Astrocyte (in vitro differentiated cells and primary cell): ENCODE measurements at regions not wholly inside any gene's neighbourhood (a gene's known extent, or its start where the extent isn't known, plus 50 kb on each side); places are given as distances from the start of the nearest gene placed in this dataset.

Experiments used
- DNase-seq: peaks from one replicate; pipeline ENCODE4 v3.0.0-alpha.2; 2010; ENCODE audit warnings: low read depth
- FAIRE-seq: peaks from 2 replicates; lab custom pipeline; 2011; peaks lifted over from hg19 to GRCh38; lab: Jason Lieb, UNC
- H2AFZ ChIP-seq: 2 replicates; pipeline ENCODE4 v1.6.0; 2012; ENCODE audit warnings: low read depth, low read length, inconsistent platforms
- H3K27ac ChIP-seq: 2 replicates; pipeline ENCODE4 v1.5.1; 2011; ENCODE audit warnings: low read depth, low read length, inconsistent platforms
- H3K27me3 ChIP-seq: 2 replicates; pipeline ENCODE4 v1.6.0; 2011; ENCODE audit warnings: low read length, inconsistent platforms; ENCODE audit not compliant: insufficient read depth
- H3K36me3 ChIP-seq: 2 replicates; pipeline ENCODE4 v1.5.1; 2011; ENCODE audit warnings: low read length, inconsistent platforms; ENCODE audit not compliant: insufficient read depth
- H3K4me1 ChIP-seq: 2 replicates; pipeline ENCODE4 v1.5.1; 2011; ENCODE audit warnings: low read length, inconsistent platforms; ENCODE audit not compliant: insufficient read depth
- H3K4me2 ChIP-seq: 2 replicates; pipeline ENCODE4 v1.6.0; 2012; ENCODE audit warnings: low read length, inconsistent platforms
- H3K4me3 ChIP-seq: 2 replicates; pipeline ENCODE4 v1.5.1; 2011; ENCODE audit warnings: low read depth, mild to moderate bottlenecking, low read length, inconsistent platforms; ENCODE audit not compliant: insufficient read depth
- H3K79me2 ChIP-seq: 2 replicates; pipeline ENCODE4 v1.6.0; 2012; ENCODE audit warnings: mild to moderate bottlenecking, low read length, inconsistent platforms; ENCODE audit not compliant: insufficient read depth
- H3K9ac ChIP-seq: 2 replicates; pipeline ENCODE4 v1.6.0; 2012; ENCODE audit warnings: mild to moderate bottlenecking, low read length, inconsistent platforms
- H3K9me3 ChIP-seq: 2 replicates; pipeline ENCODE4 v1.5.1; 2012; ENCODE audit warnings: low read depth, mild to moderate bottlenecking, low read length, inconsistent platforms; ENCODE audit not compliant: insufficient read depth
- H4K20me1 ChIP-seq: 2 replicates; pipeline ENCODE4 v1.6.0; 2012; ENCODE audit warnings: low read length, inconsistent platforms; ENCODE audit not compliant: insufficient read depth
- H3K27ac Mint-ChIP-seq: one replicate; pipeline ENCODE4 v1.8.0; 2021; ENCODE audit warnings: mild to moderate bottlenecking, mixed read lengths; ENCODE audit not compliant: unreplicated experiment
- H3K27me3 Mint-ChIP-seq: one replicate; pipeline ENCODE4 v1.8.0; 2021; ENCODE audit warnings: low read depth, mixed read lengths; ENCODE audit not compliant: unreplicated experiment
- H3K36me3 Mint-ChIP-seq: one replicate; pipeline ENCODE4 v1.8.0; 2021; ENCODE audit warnings: low read depth, mixed read lengths; ENCODE audit not compliant: unreplicated experiment
- H3K4me1 Mint-ChIP-seq: one replicate; pipeline ENCODE4 v1.8.0; 2021; ENCODE audit warnings: low read depth, mixed read lengths; ENCODE audit not compliant: unreplicated experiment
- H3K4me3 Mint-ChIP-seq: one replicate; pipeline ENCODE4 v1.8.0; 2021; ENCODE audit warnings: mild to moderate bottlenecking, moderate library complexity, mixed read lengths; ENCODE audit not compliant: unreplicated experiment
- H3K9me3 Mint-ChIP-seq: one replicate; pipeline ENCODE4 v1.8.0; 2021; ENCODE audit warnings: mild to moderate bottlenecking, mixed read lengths; ENCODE audit not compliant: unreplicated experiment
- CTCF ChIP-seq: IDR thresholded peaks from 2 replicates; pipeline ENCODE4 v1.5.1; 2011; ENCODE audit warnings: low read depth, mild to moderate bottlenecking, inconsistent platforms, low read length, moderate library complexity; ENCODE audit not compliant: insufficient read depth
- EZH2 ChIP-seq: IDR thresholded peaks from 2 replicates; pipeline ENCODE4 v1.6.1; 2012; ENCODE audit warnings: mild to moderate bottlenecking, low read length, inconsistent platforms; ENCODE audit not compliant: insufficient read depth

- Histone ChIP-seq H3K27me3 (no peaks in the 10 kb centered on the region), H3K4me3 (no peak overlapping the region), H4K20me1 (no peaks in the 10 kb centered on the region), H3K9me3 (no peaks in the 10 kb centered on the region), H3K27ac (no peak overlapping the region), H2AFZ (no peak overlapping the region), H3K36me3 (no peaks in the 10 kb centered on the region), H3K4me2 (no peak overlapping the region), H3K79me2 (no peaks in the 10 kb centered on the region), H3K9ac (no peak overlapping the region), H3K4me1 (peaks cover 12% of the 10 kb centered on the region)
- no peak for FAIRE-seq
- DNase-seq: no peak
- TF ChIP-seq CTCF (no peak), EZH2 (no peak)
- Mint-ChIP-seq H3K9me3 (peaks cover 8% of the 10 kb centered on the region), H3K27me3 (peaks cover 13% of the 10 kb centered on the region), H3K4me1 (peaks cover 26% of the 10 kb centered on the region), H3K4me3 (peak overlapping the region; percentile 47), H3K27ac (no peak overlapping the region), H3K36me3 (no peaks in the 10 kb centered on the region)
Measured at GRCh38 chr9:115235221-115235620, 117.3 kb upstream of the TNC start.

GRCh38 chr9:115237385-115237998 lies 119.5 kb upstream of the TNC start:
- Histone ChIP-seq H2AFZ (no peak overlapping the region), H3K9me3 (no peaks in the 10 kb centered on the region), H3K4me2 (no peak overlapping the region), H3K9ac (no peak overlapping the region), H3K36me3 (no peaks in the 10 kb centered on the region), H3K4me1 (peaks cover 12% of the 10 kb centered on the region), H3K27ac (no peak overlapping the region), H3K27me3 (no peaks in the 10 kb centered on the region), H3K79me2 (no peaks in the 10 kb centered on the region), H3K4me3 (no peak overlapping the region), H4K20me1 (no peaks in the 10 kb centered on the region)
- H3K27ac Mint-ChIP-seq: no peak overlapping the region
- H3K27me3 Mint-ChIP-seq: peaks cover 13% of the 10 kb centered on the region
- peaks cover 8% of the 10 kb centered on the region for H3K9me3 Mint-ChIP-seq
- FAIRE-seq: no peak
- peaks cover 18% of the 10 kb centered on the region for H3K4me1 Mint-ChIP-seq
- TF ChIP-seq EZH2: no peak
- TF ChIP-seq CTCF: no peak
- H3K4me3 Mint-ChIP-seq: no peak overlapping the region
- DNase-seq: no peak
- no peaks in the 10 kb centered on the region for H3K36me3 Mint-ChIP-seq

GRCh38 chr9:115240676-115241075 lies 122.7 kb upstream of the TNC start:
- Mint-ChIP-seq H3K4me3 (no peak overlapping the region), H3K4me1 (peaks cover 1% of the 10 kb centered on the region), H3K36me3 (no peaks in the 10 kb centered on the region), H3K27ac (no peak overlapping the region), H3K9me3 (peaks cover 8% of the 10 kb centered on the region), H3K27me3 (peaks cover 10% of the 10 kb centered on the region)
- Histone ChIP-seq H3K4me1 (no peaks in the 10 kb centered on the region), H3K9me3 (no peaks in the 10 kb centered on the region), H3K9ac (no peak overlapping the region), H3K36me3 (no peaks in the 10 kb centered on the region), H3K79me2 (no peaks in the 10 kb centered on the region), H3K27ac (no peak overlapping the region), H3K4me3 (no peak overlapping the region), H4K20me1 (no peaks in the 10 kb centered on the region), H3K4me2 (no peak overlapping the region), H2AFZ (no peak overlapping the region), H3K27me3 (no peaks in the 10 kb centered on the region)
- FAIRE-seq (no peak), DNase-seq (peak; percentile 33)
- TF ChIP-seq CTCF: no peak
